SW480 (cell line): ENCODE measurements at regions not wholly inside any gene's neighbourhood (a gene's known extent, or its start where the extent isn't known, plus 50 kb on each side); places are given as distances from the start of the nearest gene placed in this dataset.

Experiments
- DNase-seq: peaks from one replicate; pipeline ENCODE4 v3.0.0-alpha.2; 2016; ENCODE audit warnings: low spot score

DNA sequence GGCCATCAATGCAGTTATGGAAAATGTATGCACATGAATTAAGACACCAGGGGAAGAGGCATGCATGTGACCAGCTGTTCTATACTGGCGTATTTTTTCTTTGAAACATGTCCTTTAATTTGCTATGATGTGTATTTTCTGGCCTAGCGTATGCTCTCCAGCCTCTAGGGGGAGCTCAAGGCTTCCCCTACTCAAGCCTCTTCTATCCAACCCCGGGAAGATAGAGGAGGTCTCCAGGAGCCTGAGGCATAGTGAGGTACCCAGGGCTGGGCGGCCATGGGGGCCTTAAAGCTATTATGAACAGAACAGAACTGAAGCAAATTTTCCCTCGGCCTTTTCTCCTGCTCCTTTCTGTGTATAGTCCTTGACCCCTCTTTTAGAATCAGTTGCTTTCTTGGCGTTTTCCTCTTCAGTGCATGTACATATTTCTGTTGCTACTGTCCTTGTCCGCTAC, 528.9 kb downstream of the MAFB start:
- peak; percentile 61 for DNase-seq

DNA sequence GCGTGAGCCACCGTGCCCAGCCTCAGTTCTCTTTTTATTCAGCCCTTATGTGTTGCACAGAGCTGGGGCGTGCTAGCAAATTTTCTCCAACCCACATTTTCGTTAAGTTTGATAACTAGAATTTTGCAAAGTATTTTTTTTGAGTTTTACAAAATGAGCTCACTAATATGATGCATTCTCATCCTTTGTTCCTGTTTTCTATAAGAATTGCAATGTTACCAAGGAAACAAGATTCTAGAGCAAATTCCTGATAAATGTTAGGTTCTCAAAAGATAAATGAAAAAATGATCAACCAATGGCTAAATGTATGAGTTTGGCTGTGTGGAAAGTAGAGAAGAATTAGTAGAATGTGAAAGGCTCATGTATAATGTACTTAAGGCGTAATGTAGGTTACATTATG, 529.8 kb downstream of the MAFB start:
- no peak for DNase-seq

DNA sequence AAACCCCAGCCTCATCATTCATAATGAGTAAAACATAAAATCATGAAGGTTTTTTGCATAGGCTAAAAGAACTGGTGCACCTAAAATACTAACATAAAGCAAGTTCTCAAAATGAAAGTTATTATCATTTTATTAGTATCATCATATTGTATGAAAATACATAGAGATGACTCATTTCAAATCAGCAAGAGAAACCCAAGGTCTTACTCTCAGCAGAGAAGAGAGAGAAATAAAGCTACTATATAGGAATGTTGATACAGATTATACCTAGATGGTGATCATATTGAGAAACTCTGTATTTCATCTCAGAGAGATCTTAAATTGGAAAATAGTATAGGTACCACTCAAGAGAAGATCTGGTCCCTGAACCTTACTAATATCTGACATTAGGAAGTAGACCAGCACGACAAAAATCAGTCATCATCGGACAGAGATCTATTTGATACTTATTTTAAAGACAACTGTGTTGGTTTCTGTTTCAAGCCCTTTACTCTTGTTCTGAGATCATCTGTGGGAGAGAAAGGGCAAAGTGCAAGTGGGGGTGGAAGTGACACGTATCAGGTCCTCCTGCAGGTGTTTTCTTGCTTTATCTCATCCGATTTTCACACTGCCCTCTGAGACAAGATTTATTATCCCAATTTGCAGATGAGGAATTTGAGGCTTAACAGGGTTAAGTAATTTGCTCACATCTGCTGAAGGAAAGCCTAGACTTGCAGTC, 532.3 kb downstream of the MAFB start:
- no peak for DNase-seq

DNA sequence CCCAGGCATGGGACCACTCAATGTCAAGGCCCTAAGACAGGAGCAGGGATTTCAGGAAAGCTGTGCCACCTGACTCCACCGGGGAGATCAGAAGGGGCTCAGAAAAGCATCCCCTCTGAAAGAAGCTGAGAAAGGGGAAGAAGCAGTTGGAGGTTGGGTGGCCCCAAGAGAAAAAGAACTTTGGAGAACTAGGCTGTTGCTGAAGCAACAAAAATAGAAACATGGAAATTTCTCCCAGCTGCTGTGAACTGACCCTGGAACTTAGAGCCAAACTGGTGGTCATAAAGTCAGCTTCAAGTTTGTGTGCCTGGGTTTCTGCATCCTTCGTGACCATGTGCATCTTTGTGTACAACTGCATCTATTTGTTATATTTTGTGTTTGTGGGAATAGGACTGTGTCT, 534.5 kb downstream of the MAFB start:
- no peak for DNase-seq

DNA sequence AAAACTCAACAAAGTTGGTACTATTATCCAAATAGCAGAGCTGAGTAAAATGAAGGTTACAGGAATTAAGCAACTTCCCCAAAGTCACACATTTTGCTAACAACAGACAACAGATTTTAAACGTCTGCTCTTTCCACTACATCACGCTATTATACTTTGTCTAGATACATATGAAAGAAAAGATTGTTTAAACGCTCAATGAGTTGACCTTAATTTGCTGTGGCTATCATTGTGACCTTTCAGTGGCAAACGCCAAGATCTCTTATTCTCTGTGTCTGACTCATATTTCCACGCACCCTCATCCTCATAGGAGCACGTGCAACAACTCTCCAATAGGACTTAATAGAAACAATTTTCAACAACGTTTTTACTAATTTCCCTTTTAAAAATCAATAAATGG, 540.1 kb downstream of the MAFB start:
- DNase-seq, result no peak

DNA sequence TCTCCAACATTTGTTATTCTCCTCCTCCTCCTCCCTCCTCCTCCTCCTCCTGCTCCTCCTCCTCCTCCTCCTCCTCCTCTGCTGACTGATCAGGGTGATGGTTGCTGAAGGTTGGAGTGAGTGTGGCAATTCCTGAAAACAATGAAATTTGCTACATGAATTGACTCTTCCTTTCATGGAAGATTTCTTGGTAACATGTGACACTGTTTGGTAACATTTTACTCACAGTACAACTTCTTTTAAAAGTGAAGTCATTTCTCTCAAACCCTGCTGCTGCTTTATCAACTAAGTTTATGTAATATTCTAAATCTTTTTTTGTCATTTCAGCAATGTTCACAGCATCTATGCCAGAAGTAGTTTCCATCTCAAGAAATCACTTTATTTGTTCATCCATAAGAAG, 543.0 kb downstream of the MAFB start:
- DNase-seq, result no peak

DNA sequence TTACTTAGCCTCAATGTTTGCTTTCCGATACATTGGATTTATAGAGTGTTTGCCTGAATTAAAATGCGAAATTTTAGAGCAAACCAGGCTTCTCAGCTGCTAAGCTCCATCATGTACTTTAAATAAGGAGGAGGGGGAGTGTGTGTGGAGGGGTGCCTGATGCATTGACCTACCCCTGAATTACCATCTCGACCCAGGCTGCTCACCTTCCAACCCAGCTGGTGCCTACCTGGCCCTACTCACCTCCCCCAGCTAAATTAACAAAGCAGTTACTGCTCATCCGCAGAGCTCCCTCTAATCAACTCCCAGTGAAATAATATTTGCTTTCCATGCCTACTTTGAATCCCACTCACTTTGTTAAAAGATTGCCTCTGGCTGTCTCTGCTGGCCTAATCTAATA, 544.5 kb downstream of the MAFB start:
- no peak for DNase-seq

DNA sequence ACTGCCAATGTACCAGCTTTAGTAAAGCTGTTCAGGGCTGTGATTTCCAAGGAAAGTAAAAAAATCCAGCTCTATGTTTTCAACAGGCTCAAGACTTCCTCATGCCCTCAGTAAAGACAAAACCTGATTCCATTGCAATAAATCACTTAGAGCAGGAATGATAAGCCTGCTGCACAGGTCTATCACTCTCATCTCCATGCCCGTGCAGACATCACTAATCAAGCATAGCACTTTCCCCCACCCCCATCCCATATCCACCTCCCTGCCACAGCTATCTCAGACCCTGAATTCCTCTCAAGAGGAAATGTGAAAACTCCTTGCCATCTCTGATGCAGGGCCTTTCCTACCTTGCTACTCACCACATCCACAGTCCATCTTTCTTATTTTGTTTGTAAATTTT, 554.9 kb downstream of the MAFB start:
- DNase-seq, result no peak

DNA sequence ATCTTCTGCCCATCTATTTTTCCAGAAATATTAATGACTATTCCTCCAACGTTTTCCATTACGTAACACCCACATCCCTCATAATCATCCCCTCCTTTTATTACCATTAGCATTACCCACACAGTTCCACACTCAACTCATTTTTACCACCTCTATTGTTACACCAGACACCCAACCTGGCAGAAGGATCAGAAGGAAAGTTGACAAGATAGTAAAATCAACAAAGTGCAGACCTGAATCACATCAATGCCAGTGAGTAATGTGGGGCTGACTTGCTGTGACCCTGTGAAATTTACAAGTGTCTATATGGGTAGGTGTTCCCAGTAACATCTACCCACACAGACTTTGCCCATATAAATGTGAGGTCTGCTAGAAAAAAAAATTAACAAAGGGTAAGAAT, 568.2 kb downstream of the MAFB start:
- no peak for DNase-seq

DNA sequence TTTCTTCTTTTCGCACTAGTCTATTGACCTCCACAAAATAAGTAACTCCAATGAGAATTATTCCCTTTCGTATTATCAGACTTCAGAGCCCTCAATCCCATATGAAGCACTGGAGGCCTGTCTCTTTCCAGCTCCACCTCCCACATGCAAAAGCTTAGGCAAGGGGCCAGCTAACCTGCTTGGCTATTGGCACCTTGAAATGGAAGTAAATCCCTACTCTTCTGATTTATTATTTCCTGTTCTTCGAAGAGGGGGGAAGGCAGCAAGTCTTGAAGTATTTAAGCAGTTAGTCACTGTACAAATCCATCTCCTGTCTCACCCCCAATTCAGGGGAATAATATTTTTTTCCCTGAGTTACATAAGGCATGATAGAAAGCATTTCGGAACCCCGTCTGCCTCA, 577.8 kb downstream of the MAFB start:
- DNase-seq, result no peak

DNA sequence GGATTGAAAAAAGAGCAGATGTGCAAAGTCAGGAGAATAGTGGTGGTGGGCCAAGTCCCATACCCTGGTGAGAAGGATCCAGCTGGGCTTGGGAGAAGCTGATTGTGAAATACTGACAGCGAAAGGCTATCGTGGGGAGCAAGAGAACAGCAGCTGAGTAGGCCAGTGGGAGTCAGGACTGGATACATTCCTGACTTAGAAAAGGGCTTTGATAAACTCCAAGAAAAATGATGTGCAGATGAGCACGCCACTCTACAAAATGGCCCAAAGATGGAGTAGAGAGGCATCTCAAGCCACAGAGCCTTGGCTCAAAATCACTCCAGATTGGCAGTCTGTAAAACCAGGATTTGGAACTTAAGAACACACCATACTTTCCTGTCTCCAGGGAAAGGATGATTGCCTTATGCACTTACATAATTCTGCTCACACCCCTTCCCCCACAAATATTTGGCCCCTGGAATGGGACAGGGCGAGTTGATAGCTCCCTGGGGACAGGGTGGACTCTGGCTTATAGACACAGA, 578.7 kb downstream of the MAFB start:
- no peak for DNase-seq

DNA sequence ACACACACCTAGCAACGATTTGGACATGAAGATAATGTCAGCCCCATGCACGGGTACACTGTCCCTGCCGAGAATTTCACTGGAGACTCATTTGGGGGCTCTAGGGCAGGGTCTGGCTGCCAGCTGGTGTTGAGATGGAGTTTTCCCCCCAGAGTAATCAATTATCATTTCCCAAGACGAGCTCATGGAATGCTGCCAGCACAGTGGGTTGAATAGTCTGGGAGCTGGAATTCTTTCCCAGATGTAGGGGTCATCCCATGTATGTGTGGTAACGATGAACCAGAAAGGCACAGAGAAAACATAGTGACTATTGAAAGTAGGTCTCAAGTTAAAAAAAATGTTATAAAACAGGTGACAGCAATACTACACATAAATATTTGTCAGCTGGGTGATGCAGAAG, 579.9 kb downstream of the MAFB start:
- no peak for DNase-seq

DNA sequence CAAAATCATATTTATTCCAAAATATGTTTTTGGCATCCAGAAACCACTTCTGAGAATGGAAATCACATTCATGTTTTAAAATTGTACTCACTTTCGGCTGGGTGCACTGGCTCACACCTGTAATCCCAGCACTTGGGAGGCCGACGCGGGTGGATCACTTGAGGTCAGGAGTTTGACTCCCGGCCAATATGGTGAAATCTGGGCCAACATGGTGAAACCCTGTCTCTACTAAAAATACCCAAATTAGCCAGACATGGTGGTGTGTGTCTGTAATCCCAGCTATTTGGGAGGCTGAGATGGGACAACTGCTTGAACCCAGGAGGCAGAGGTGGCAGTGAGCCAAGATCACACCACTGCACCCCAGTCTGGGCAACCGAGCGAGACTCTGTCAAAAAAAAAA, 580.7 kb downstream of the MAFB start:
- DNase-seq, result no peak

DNA sequence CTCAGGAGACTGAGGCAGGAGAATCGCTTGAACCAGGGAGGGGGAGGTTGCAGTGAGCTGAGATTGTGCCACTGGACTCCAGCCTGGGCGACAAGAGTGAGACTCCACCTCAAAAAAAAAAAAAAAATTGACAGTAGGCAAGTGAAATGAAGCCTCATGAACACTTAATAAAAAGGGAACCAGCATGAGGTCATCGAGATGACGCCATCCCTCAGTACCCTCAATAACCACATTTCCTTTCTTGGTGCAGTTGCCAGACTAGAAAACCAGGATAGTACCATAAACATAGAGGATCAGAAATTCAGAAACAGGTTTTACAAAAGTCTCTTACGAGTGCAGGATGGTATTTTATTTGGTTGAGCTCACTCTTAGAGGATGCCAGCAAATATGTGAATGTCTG, 584.1 kb downstream of the MAFB start:
- DNase-seq, result no peak

DNA sequence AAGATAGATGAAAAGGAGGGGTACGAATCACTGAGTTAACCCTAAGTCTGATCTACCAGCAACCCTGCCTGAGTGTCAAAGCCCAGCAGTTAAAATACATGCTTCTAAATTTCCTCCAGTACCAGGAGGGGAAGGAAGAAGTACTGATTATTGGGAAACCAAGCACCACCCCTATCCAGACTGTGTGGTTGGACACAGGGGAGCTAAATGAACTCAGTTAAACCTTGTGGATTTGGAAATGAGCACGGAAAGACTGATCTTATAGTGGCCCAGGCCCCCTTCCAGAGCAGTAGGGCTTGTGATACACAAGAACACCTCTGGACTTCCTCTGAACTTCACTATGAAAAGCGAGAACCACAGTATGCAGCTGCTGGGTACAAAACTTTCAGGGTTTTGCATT, 585.6 kb downstream of the MAFB start:
- no peak for DNase-seq

DNA sequence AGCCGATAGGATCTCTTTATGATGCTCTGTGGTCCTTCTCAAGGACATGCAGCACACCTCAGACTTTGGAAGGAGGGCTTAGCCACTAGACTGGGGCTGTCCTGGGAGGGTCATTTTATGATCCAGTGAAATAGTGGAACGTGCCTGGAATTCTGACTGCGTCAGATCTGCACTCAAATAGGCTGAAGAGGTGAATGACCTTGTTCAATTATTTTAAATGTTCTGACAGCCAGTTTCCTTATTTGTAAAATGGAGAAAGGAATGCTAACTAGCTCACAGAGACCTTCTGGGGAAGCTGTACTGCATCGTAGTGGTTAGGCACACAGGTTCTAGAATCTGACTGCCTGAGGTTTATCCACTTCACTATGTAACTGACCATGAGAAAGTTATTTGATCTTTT, 587.5 kb downstream of the MAFB start:
- DNase-seq, result no peak

DNA sequence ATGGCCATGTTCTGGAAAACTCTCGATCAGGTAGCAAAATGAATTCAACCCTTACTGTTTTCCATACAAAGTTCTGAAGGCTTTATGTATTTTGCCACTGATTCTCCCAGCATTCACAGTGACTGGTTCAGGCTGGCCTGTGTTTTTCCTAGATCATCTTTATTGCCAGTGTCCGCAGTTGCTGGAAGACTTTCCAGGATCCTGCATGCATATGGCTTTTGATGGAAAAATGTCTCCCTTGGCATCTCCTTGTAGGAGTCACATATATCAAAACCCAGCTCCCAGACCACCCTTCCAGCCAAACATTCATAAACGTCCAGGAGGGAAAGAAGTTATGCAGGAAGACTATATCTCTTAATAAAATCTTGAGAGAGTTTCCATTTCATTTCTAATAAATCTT, 588.8 kb downstream of the MAFB start:
- DNase-seq, result no peak

DNA sequence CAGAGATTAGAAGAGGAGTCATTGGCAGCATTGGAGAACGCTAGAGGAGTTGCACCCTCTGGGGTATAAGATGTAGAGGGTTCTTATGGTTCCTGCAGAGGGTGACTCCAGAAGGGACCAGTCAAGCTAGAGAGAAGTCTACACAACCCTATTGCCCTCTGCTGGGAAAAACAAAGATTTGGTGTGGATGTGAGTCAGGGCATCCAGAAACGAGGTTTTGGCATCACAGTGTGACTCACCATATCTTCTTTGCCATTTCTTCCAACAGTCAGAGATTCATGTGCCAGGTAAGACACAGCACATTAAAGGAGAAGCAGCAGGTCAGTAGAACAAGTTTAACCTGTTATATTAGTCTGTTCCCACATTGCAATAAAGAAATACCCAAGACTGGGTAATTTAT, 598.8 kb downstream of the MAFB start:
- no peak for DNase-seq

DNA sequence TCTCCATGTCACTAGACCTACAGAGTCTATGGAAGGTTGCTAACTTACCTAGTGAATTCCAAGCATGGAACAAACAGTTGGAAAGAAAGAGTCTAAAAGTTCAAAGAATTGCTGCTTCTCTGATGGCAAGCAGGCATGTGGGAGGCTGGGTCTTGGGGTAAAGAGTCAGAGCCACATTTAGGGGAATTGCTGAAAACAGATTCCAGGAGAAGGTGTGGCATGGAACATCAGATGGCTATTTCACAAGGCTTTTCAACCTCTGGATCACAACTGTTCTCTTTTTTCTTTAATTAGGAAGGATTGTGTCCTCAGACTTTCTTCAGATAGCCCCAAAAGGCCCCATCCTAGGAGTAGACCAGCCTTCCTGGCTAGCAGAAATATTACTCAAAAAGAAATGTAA, 601.5 kb downstream of the MAFB start:
- no peak for DNase-seq

DNA sequence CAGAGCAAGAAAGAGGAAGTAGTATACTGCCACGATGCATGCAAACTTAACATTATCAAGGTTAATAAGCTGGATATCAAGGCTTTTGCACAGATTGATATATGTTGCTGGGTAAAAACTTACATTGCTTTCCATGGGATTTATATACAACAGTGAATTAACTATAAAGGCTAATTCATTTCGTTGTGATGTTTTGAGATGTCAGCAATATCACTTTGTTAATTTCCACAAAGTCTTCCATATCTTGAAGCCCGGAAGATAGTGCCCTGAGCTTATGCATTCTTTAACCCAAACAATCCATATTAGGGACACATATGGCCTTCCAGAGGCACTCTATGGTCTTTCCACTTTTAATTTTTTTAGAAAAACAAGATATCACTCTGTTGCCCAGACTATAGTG, 603.5 kb downstream of the MAFB start:
- DNase-seq, result no peak

DNA sequence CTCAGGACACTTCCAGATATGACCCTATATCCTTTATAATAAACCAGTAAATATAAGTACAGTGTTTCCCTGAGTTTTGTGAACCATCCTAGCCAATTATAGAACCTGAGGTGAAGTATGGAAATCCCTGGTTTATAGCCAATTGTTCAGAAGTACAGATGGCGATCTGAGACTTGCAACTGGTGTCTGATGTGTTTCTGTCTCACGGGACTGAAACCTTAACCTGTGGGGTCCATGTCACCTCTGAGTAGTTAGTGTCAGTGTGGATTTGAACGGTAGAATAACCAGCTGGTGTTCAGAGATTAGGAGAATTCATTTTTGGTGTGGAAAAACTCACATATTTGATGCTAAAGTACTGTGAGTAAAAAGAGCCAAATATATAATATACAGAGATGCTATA, 606.6 kb downstream of the MAFB start:
- DNase-seq, result no peak

DNA sequence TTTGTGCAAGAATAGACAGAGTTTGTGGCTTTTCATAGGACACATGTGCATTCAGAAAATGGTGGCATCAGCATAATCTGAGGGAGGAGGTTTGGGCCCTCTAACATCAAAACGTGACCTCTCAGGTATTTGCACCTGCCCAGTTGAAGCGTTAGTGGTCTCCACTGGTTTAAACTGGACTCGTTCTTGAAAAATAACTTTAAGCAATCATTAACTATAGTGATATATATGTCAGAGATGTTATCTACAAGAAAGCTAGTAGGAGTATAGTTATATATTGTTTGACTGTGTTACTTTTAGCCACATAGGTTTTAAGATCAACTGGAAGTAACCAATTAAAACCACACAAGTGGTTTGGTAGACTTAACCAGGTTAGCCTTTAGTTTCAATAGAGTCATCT, 607.4 kb downstream of the MAFB start:
- no peak for DNase-seq

DNA sequence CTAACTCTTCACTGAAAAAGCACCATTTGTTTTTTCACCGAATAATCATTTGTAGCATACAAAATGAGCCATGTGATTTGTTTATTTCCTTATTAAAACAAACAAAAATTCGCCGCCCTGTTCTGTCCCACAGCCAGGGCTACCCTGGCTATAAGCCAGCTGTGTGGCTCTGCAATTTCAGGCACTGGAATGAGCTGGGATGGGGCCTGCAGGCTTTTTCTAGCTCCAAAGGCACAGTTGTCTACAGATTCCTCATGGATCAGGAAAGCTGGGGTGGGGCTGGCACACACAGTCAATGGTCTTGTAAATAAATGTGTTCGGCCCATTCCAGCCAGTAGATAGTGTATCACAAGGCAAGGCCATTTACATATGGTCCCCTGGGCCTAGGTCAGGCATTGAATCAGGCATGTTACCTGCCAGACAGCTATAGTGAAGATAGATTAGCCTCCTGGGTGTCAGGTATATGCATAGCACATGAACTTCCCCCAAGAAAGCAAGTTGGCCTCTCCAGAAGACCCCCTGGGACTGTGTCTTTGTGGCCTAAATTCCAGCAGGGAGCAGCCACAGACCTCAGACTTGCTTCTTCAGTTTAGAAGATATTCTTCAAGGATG, 608.9 kb downstream of the MAFB start:
- no peak for DNase-seq

DNA sequence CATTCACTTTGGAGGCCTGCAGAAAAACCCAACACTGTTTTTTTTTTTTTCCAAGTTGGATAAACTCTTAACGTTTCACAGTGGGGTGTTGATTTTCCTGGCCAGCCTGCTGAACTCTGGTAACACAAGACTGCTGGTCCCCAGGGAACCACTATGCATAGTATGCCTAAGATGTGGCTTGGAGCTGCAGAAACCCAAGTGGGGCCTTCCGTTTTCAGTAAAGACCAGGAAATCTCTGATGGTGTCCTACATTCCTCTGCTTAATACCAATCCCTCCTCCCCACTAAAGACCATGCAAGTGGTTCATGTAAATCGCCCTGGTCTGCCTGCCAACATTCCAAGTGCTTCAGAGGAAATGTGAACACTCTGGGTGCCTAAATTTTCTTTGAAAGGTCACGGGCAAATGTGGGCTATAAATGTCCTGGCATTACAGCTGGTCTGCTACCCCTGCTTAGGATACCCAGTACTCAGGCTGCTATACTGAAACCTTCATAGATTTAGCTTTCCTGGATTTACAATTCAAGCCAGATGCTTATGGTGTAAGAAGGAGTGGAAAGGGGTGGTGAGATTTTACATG, 615.4 kb downstream of the MAFB start:
- DNase-seq, result no peak
